SK-N-SH treated with all-trans-retinoic acid at 6 μM for 48 hours (cell line): ENCODE measurements at regions not wholly inside any gene's neighbourhood (a gene's known extent, or its start where the extent isn't known, plus 50 kb on each side); places are given as distances from the start of the nearest gene placed in this dataset.

ENCODE experiments used
- ARNTL ChIP-seq: fragments of 450-650 bp; formaldehyde crosslinking; IDR thresholded peaks from 2 replicates; pipeline ENCODE4 v1.5.0; 2020; ENCODE audit warnings: low read depth, mild to moderate bottlenecking, moderate library complexity, borderline replicate concordance
- ISL1 ChIP-seq: fragments of 250-450 bp; sonication (Bioruptor Pico); IDR thresholded peaks from 2 replicates; pipeline ENCODE4 v2.1.2; 2022; ENCODE audit warnings: mild to moderate bottlenecking, moderate library complexity
- OSR1 ChIP-seq: fragments of 250-450 bp; sonication (Bioruptor Pico); IDR thresholded peaks from 2 replicates; pipeline ENCODE4 v1.8.0; 2022; ENCODE audit warnings: moderate library complexity, mild to moderate bottlenecking, inconsistent platforms
- PPARA ChIP-seq: fragments of 250-450 bp; sonication (Bioruptor Pico); IDR thresholded peaks from 2 replicates; pipeline ENCODE4 v1.5.0; 2020; ENCODE audit warnings: mild to moderate bottlenecking, borderline replicate concordance
- SNAI2 ChIP-seq: fragments of 250-450 bp; sonication (Bioruptor Pico); IDR thresholded peaks from 2 replicates; pipeline ENCODE4 v1.5.0; 2020; ENCODE audit warnings: mild to moderate bottlenecking, moderate library complexity
- ZFP30 ChIP-seq: fragments of 450-650 bp; formaldehyde crosslinking; IDR thresholded peaks from 2 replicates; pipeline ENCODE4 v1.5.0; 2022; ENCODE audit warnings: mild to moderate bottlenecking, moderate library complexity
- ZNF8 ChIP-seq: fragments of 450-650 bp; formaldehyde crosslinking; IDR thresholded peaks from 2 replicates; pipeline ENCODE4 v1.5.0; 2020; ENCODE audit warnings: mild to moderate bottlenecking, moderate library complexity
- TF ChIP-seq, protein P1 (sequence below): fragments of 250-450 bp; sonication (Bioruptor Pico); IDR thresholded peaks from 2 replicates; pipeline ENCODE4 v1.8.0; 2020; ENCODE audit warnings: mild to moderate bottlenecking, moderate library complexity, borderline replicate concordance
- TF ChIP-seq, protein P2 (sequence below): fragments of 250-450 bp; sonication (Bioruptor Pico); IDR thresholded peaks from 2 replicates; pipeline ENCODE4 v1.5.1; 2020; ENCODE audit warnings: low read depth, mild to moderate bottlenecking, moderate library complexity

DNA sequence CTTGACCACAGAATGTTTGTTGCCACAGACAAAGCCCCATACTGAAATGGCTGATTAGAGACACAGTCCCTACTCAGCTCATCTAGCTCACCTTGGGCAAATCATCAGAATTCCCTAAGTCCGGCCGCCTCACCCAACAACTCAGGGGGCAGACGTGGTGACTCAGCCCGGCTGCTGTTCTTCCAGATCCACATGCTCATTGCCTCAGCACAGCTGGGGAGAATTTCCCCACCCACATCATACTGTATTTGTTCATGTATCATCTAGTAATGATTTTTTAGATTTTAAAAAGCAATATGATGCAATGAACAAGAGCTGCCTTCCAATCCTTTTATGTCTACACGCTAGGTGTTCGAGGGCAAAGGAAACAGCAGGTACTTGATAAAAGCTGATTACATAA, 333.8 kb upstream of the TENM3 start:
- TF ChIP-seq, protein P1, sequence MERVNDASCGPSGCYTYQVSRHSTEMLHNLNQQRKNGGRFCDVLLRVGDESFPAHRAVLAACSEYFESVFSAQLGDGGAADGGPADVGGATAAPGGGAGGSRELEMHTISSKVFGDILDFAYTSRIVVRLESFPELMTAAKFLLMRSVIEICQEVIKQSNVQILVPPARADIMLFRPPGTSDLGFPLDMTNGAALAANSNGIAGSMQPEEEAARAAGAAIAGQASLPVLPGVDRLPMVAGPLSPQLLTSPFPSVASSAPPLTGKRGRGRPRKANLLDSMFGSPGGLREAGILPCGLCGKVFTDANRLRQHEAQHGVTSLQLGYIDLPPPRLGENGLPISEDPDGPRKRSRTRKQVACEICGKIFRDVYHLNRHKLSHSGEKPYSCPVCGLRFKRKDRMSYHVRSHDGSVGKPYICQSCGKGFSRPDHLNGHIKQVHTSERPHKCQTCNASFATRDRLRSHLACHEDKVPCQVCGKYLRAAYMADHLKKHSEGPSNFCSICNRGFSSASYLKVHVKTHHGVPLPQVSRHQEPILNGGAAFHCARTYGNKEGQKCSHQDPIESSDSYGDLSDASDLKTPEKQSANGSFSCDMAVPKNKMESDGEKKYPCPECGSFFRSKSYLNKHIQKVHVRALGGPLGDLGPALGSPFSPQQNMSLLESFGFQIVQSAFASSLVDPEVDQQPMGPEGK (CRISPR knock-in tag), result no peak
- TF ChIP-seq, protein P2, sequence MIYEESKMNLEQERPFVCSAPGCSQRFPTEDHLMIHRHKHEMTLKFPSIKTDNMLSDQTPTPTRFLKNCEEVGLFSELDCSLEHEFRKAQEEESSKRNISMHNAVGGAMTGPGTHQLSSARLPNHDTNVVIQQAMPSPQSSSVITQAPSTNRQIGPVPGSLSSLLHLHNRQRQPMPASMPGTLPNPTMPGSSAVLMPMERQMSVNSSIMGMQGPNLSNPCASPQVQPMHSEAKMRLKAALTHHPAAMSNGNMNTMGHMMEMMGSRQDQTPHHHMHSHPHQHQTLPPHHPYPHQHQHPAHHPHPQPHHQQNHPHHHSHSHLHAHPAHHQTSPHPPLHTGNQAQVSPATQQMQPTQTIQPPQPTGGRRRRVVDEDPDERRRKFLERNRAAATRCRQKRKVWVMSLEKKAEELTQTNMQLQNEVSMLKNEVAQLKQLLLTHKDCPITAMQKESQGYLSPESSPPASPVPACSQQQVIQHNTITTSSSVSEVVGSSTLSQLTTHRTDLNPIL (CRISPR knock-in tag), result no peak
- TF ChIP-seq ZFP30 (CRISPR knock-in tag), result no peak
- no peak for TF ChIP-seq ARNTL (CRISPR knock-in tag)
- TF ChIP-seq SNAI2 (CRISPR knock-in tag), result no peak
- TF ChIP-seq PPARA, result no peak
- TF ChIP-seq ISL1 (CRISPR knock-in tag), result no peak
- TF ChIP-seq OSR1 (CRISPR knock-in tag), result no peak
- no peak for TF ChIP-seq ZNF8 (CRISPR knock-in tag)
